ENCODE measurements at regions not wholly inside any gene's neighbourhood (a gene's known extent, or its start where the extent isn't known, plus 50 kb on each side); places are given as distances from the start of the nearest gene placed in this dataset.

DNA sequence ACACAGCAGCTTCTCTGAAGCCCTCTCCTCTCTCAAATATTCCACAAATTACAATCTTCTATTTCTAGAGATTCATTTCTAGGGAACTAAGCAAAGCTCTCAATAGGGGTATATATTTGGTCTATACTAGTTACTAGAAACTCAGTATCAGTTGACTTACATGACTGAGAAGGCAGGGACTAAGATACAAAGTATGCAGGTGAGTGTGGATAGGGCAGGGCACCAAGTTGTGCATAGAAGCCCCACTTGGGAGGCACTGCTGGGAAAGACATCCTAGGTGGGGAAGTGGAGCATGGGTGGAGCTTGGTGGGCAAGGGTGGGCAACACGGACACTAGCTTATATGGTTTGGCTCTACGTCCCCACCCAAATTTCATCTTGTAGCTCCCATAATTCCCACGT lies 148.1 kb upstream of the RASA1 start:
- TF ChIP-seq POLR2A (IDR thresholded peaks at IDR 0.05; ENCODE audit: low read depth, low read length) (no peak), POLR2AphosphoS5 (IDR thresholded peaks at IDR 0.05; ENCODE audit: insufficient read depth, low read depth, low read length) (no peak), JUN (IDR thresholded peaks at IDR 0.05; ENCODE audit: borderline replicate concordance, insufficient read depth, insufficient read length, low read depth) (no peak)
- TF ChIP-seq, protein P1, sequence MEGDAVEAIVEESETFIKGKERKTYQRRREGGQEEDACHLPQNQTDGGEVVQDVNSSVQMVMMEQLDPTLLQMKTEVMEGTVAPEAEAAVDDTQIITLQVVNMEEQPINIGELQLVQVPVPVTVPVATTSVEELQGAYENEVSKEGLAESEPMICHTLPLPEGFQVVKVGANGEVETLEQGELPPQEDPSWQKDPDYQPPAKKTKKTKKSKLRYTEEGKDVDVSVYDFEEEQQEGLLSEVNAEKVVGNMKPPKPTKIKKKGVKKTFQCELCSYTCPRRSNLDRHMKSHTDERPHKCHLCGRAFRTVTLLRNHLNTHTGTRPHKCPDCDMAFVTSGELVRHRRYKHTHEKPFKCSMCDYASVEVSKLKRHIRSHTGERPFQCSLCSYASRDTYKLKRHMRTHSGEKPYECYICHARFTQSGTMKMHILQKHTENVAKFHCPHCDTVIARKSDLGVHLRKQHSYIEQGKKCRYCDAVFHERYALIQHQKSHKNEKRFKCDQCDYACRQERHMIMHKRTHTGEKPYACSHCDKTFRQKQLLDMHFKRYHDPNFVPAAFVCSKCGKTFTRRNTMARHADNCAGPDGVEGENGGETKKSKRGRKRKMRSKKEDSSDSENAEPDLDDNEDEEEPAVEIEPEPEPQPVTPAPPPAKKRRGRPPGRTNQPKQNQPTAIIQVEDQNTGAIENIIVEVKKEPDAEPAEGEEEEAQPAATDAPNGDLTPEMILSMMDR (IDR thresholded peaks at IDR 0.05; ENCODE audit: extremely low read depth in 1 of 2, insufficient read depth in 1 of 2, low read depth in 1 of 2, low read length in 2 of 2), result no peak
- TF ChIP-seq, protein P2, sequence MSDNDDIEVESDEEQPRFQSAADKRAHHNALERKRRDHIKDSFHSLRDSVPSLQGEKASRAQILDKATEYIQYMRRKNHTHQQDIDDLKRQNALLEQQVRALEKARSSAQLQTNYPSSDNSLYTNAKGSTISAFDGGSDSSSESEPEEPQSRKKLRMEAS (IDR thresholded peaks at IDR 0.05; ENCODE audit: insufficient read depth, insufficient read length), result no peak
